ENCODE measurements at regions not wholly inside any gene's neighbourhood (a gene's known extent, or its start where the extent isn't known, plus 50 kb on each side); places are given as distances from the start of the nearest gene placed in this dataset.

GRCh38 chr10:31731711-31732110 lies 196.9 kb downstream of the ARHGAP12 start:
- ATAC-seq (ENCODE audit: low FRiP score), result no peak
- TF ChIP-seq CTCF (IDR thresholded peaks at IDR 0.05), result no peak
- DNase-seq (ENCODE audit: low spot score), result no peak

- ATAC-seq (ENCODE audit: low FRiP score), result no peak
- TF ChIP-seq CTCF (IDR thresholded peaks at IDR 0.05), result no peak
- no peak for DNase-seq (ENCODE audit: low spot score)
Observed at GRCh38 chr10:31730776-31731175, 197.9 kb downstream of the ARHGAP12 start.

GRCh38 chr10:31728698-31729224 lies 199.9 kb downstream of the ARHGAP12 start:
- ATAC-seq (ENCODE audit: low FRiP score), result no peak
- no peak for TF ChIP-seq CTCF (IDR thresholded peaks at IDR 0.05)
- DNase-seq (ENCODE audit: low spot score), result no peak

- DNase-seq (ENCODE audit: low spot score), result no peak
- TF ChIP-seq CTCF (IDR thresholded peaks at IDR 0.05), result no peak
- no peak for ATAC-seq (ENCODE audit: low FRiP score)
Observed at GRCh38 chr10:31725436-31725835, 203.2 kb downstream of the ARHGAP12 start.

- ATAC-seq (ENCODE audit: low FRiP score) (no peak), DNase-seq (ENCODE audit: low spot score) (no peak)
- TF ChIP-seq CTCF (IDR thresholded peaks at IDR 0.05), result no peak
Observed at GRCh38 chr10:31724296-31724695, 204.3 kb downstream of the ARHGAP12 start.

GRCh38 chr10:31723106-31723750 lies 205.4 kb downstream of the ARHGAP12 start:
- DNase-seq (ENCODE audit: low spot score) (no peak), ATAC-seq (ENCODE audit: low FRiP score) (no peak)
- TF ChIP-seq CTCF (IDR thresholded peaks at IDR 0.05), result no peak

- DNase-seq (ENCODE audit: low spot score) (no peak), ATAC-seq (ENCODE audit: low FRiP score) (no peak)
- no peak for TF ChIP-seq CTCF (IDR thresholded peaks at IDR 0.05)
Observed at GRCh38 chr10:31721096-31721495, 207.5 kb downstream of the ARHGAP12 start.

All from omental fat pad (tissue), 3 donors.